ENCODE measurements at regions not wholly inside any gene's neighbourhood (a gene's known extent, or its start where the extent isn't known, plus 50 kb on each side); places are given as distances from the start of the nearest gene placed in this dataset.
"Not testable (repeated sequence)": the region's sequence is repeated elsewhere in the genome, so short reads cannot be mapped to it uniquely, and the experiment has no call there.

GRCh38 chr10:101280921-101281320, 51.7 kb upstream of the LBX1 start:
- not testable (repeated sequence) for TF ChIP-seq CTCF, POLR2A (IDR thresholded peaks at IDR 0.05)

All from testis (tissue), 2 donors.